ENCODE measurements at regions not wholly inside any gene's neighbourhood (a gene's known extent, or its start where the extent isn't known, plus 50 kb on each side); places are given as distances from the start of the nearest gene placed in this dataset.

DNA sequence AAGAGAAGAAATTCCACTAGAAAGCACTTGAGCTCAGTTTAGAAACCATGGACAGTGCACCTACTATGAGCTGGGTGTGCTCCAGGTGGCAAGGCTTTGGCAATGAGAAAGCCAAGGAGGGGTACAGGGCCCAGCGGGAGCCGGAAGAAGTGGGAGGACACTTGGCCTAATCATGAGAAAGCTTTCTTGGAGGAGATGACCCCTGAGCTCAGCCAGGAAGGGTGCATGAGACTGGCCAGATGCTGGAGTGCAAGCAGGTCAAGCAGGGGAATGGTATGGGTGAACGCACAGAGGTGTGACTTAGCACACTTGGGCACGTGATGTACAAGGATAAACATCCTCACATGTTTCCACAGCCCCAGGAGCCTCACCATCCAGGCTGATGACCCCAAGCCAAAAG is 97.2 kb upstream of the GLI2 start:
- Histone ChIP-seq H3K4me1 (ENCODE audit: insufficient read depth, low read length, severe bottlenecking) (no peaks in the 10 kb centered on the region), H3F3A (ENCODE audit: insufficient read depth, low read length) (no peaks in the 10 kb centered on the region), H3K9me3 (ENCODE audit: low read length) (no peaks in the 10 kb centered on the region), H4K20me1 (ENCODE audit: insufficient read depth, low read length) (no peaks in the 10 kb centered on the region), H3K27ac (ENCODE audit: low read depth, low read length, poor library complexity, severe bottlenecking) (no peak overlapping the region), H3K79me2 (ENCODE audit: insufficient read depth, low read length) (no peaks in the 10 kb centered on the region), H3K4me3 (ENCODE audit: low read depth, low read length, poor library complexity, severe bottlenecking) (no peak overlapping the region), H3K4me2 (ENCODE audit: low read length) (no peak overlapping the region), H3K9ac (ENCODE audit: low read length) (no peak overlapping the region), H3K9me2 (ENCODE audit: low read depth, low read length) (no peaks in the 10 kb centered on the region), H3K36me3 (ENCODE audit: insufficient read depth, low read length) (no peaks in the 10 kb centered on the region), H2AFZ (ENCODE audit: low read length) (no peak overlapping the region), H3K27me3 (ENCODE audit: insufficient read depth, low read length) (no peaks in the 10 kb centered on the region)
- TF ChIP-seq CTCF (IDR thresholded peaks at IDR 0.05; ENCODE audit: low read length), result no peak

- H3K9ac ChIP-seq (ENCODE audit: low read length), result no peak overlapping the region
- no peaks in the 10 kb centered on the region for H3K9me3 ChIP-seq (ENCODE audit: low read length)
- H2AFZ ChIP-seq (ENCODE audit: low read length), result no peak overlapping the region
- H3K4me2 ChIP-seq (ENCODE audit: low read length), result no peak overlapping the region
- TF ChIP-seq CTCF (IDR thresholded peaks at IDR 0.05; ENCODE audit: low read length) (no peak), EZH2 (IDR thresholded peaks at IDR 0.05; ENCODE audit: borderline replicate concordance, low read length) (no peak)
- H3K27me3 ChIP-seq (ENCODE audit: insufficient read depth, low read length), result no peaks in the 10 kb centered on the region
- H3K36me3 ChIP-seq (ENCODE audit: insufficient read depth, low read length), result no peaks in the 10 kb centered on the region
- no peaks in the 10 kb centered on the region for H3K79me2 ChIP-seq (ENCODE audit: insufficient read depth, low read length)
- no peak overlapping the region for H3K4me3 ChIP-seq (ENCODE audit: low read depth, low read length, poor library complexity, severe bottlenecking)
- H3F3A ChIP-seq (ENCODE audit: insufficient read depth, low read length), result no peaks in the 10 kb centered on the region
- H3K4me1 ChIP-seq (ENCODE audit: insufficient read depth, low read length, severe bottlenecking), result no peaks in the 10 kb centered on the region
- H3K27ac ChIP-seq (ENCODE audit: low read depth, low read length, poor library complexity, severe bottlenecking), result no peak overlapping the region
- no peaks in the 10 kb centered on the region for H3K9me2 ChIP-seq (ENCODE audit: low read depth, low read length)
- H4K20me1 ChIP-seq (ENCODE audit: insufficient read depth, low read length), result no peaks in the 10 kb centered on the region
These were observed 94.3 kb upstream of the GLI2 start for GRCh38 chr2:120641366-120641771.

- H3K27ac ChIP-seq (ENCODE audit: low read depth, low read length, poor library complexity, severe bottlenecking), result no peak overlapping the region
- H2AFZ ChIP-seq (ENCODE audit: low read length), result no peak overlapping the region
- no peak overlapping the region for H3K4me2 ChIP-seq (ENCODE audit: low read length)
These were observed 93.0 kb upstream of the GLI2 start for GRCh38 chr2:120642646-120643045.

More at GRCh38 chr2:120642646-120643045, 93.0 kb upstream of the GLI2 start:
- Histone ChIP-seq H4K20me1 (ENCODE audit: insufficient read depth, low read length) (no peaks in the 10 kb centered on the region), H3K9ac (ENCODE audit: low read length) (no peak overlapping the region), H3K36me3 (ENCODE audit: insufficient read depth, low read length) (no peaks in the 10 kb centered on the region), H3K9me3 (ENCODE audit: low read length) (no peaks in the 10 kb centered on the region), H3K4me1 (ENCODE audit: insufficient read depth, low read length, severe bottlenecking) (no peaks in the 10 kb centered on the region), H3K79me2 (ENCODE audit: insufficient read depth, low read length) (no peaks in the 10 kb centered on the region), H3K27me3 (ENCODE audit: insufficient read depth, low read length) (no peaks in the 10 kb centered on the region), H3F3A (ENCODE audit: insufficient read depth, low read length) (no peaks in the 10 kb centered on the region), H3K9me2 (ENCODE audit: low read depth, low read length) (no peaks in the 10 kb centered on the region), H3K4me3 (ENCODE audit: low read depth, low read length, poor library complexity, severe bottlenecking) (no peak overlapping the region)
- TF ChIP-seq CTCF (IDR thresholded peaks at IDR 0.05; ENCODE audit: low read length), result no peak
- no peak for TF ChIP-seq EZH2 (IDR thresholded peaks at IDR 0.05; ENCODE audit: borderline replicate concordance, low read length)

Data from OCI-LY1 (cell line).